CD4-positive, alpha-beta T cell (primary cell): ENCODE measurements at regions not wholly inside any gene's neighbourhood (a gene's known extent, or its start where the extent isn't known, plus 50 kb on each side); places are given as distances from the start of the nearest gene placed in this dataset.

Source experiments
- ATAC-seq: fragments of 200-7000 bp; cut with Tn5 transposase; one replicate; pipeline ENCODE4 v1.10.0; 2022; ENCODE audit warnings: mild to moderate bottlenecking; ENCODE audit not compliant: poor library complexity
- CTCF ChIA-PET: fragments of 350-600 bp; sonication (Branson Sonifier 250); formaldehyde crosslinking; loops from one replicate; lab custom pipeline; 2021; ENCODE audit warnings: antibody characterized with exemption, inconsistent platforms; lab: Charles Lee
- POLR2A ChIA-PET: fragments of 350-600 bp; sonication (Branson Sonifier 250); formaldehyde crosslinking; loops from one replicate; lab custom pipeline; 2021; ENCODE audit warnings: antibody characterized with exemption, inconsistent platforms; lab: Charles Lee
- DNase-seq, 14 experiments: peaks; one replicate each; pipeline ENCODE4 v3.0.0-alpha.2; 2013 to 2020; ENCODE audit warnings: mixed read lengths in 2 of 14
- H3K27ac ChIP-seq, 2 donors: one replicate each; pipeline versions ENCODE4 v1.5.1 to v1.7.0; 2013; ENCODE audit warnings: low read length in 2 of 2, low read depth in 1 of 2, mild to moderate bottlenecking in 1 of 2
- H3K27me3 ChIP-seq, 2 experiments: 1 replicate in 1 of 2; 2 replicates in 1 of 2; pipeline versions ENCODE4 v1.6.1 to v1.7.0; 2013; ENCODE audit warnings: low read length in 2 of 2, control low read depth in 1 of 2, mild to moderate bottlenecking in 1 of 2, moderate library complexity in 1 of 2; ENCODE audit not compliant: insufficient read depth in 2 of 2, control insufficient read depth in 1 of 2
- H3K36me3 ChIP-seq: one replicate; pipeline ENCODE4 v1.6.1; 2013; ENCODE audit warnings: low read length, control low read depth; ENCODE audit not compliant: insufficient read depth
- H3K4me1 ChIP-seq: one replicate; pipeline ENCODE4 v1.6.1; 2013; ENCODE audit warnings: low read length, control low read depth; ENCODE audit not compliant: insufficient read depth
- H3K4me3 ChIP-seq: one replicate; pipeline ENCODE4 v1.5.1; 2013; ENCODE audit warnings: mild to moderate bottlenecking, low read length, moderate library complexity
- H3K9me3 ChIP-seq, 2 experiments: 1 replicate in 1 of 2; 2 replicates in 1 of 2; pipeline versions ENCODE4 v1.6.1 to v1.7.0; 2013; ENCODE audit warnings: low read length in 2 of 2, mild to moderate bottlenecking in 2 of 2, control low read depth in 1 of 2, moderate library complexity in 1 of 2; ENCODE audit not compliant: control insufficient read depth in 1 of 2, insufficient read depth in 1 of 2
- H3K27ac Mint-ChIP-seq: one replicate; pipeline ENCODE4 v1.8.0; 2020; ENCODE audit warnings: mixed read lengths
- H3K27me3 Mint-ChIP-seq: one replicate; pipeline ENCODE4 v1.8.0; 2021; ENCODE audit warnings: mixed read lengths
- H3K36me3 Mint-ChIP-seq: one replicate; pipeline ENCODE4 v1.8.0; 2021; ENCODE audit warnings: low read depth, mixed read lengths
- H3K4me1 Mint-ChIP-seq: one replicate; pipeline ENCODE4 v1.8.0; 2021; ENCODE audit warnings: low read depth, mixed read lengths
- H3K4me3 Mint-ChIP-seq: one replicate; pipeline ENCODE4 v1.8.0; 2020; ENCODE audit warnings: mild to moderate bottlenecking, mixed read lengths
- H3K9me3 Mint-ChIP-seq: one replicate; pipeline ENCODE4 v1.8.0; 2020; ENCODE audit warnings: mixed read lengths
- intact Hi-C, 2 experiments: fragments of 100-400 bp; cut with DNase I in 1 of 2; cut with micrococcal nuclease in 1 of 2; formaldehyde crosslinking; loops; one replicate each; pipeline versions ENCODE4 v1.15.1 to v1.9.0; 2023 to 2025; cut with DNase I, micrococcal nuclease
- TF ChIP-seq, protein P1 (sequence below): fragments of 200-600 bp; IDR thresholded peaks from one replicate; pipeline ENCODE4 v1.8.0; 2022; ENCODE audit warnings: antibody characterized with exemption, mild to moderate bottlenecking

DNA sequence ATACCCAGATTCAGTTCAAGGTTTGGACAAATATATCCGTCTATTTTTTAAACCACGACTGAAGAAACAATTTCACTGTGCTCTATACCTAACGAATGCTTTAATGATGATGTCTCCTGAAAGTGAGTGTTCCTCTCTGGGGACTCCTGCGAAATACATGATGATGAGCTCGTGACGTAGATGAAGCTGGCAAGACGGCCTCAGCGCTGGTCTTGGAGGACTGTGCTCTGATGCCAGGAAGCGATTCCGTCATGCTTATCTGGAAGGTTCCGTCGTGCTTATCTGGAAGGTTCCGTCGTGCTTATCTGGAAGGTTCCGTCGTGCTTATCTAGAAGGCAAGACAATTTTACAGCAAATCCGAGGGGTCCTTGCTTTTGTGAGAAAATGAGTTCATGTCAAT is 250.8 kb upstream of the IRX2 start:
- no peaks in the 10 kb centered on the region for H3K4me1 Mint-ChIP-seq
- no peaks in the 10 kb centered on the region for H3K27me3 Mint-ChIP-seq
- Histone ChIP-seq H3K9me3 (peaks cover 0 to 31% of the 10 kb centered on the region in 2 experiments), H3K4me1 (no peaks in the 10 kb centered on the region), H3K27me3 (no peaks in the 10 kb centered on the region), H3K27ac (no peak overlapping the region), H3K4me3 (no peak overlapping the region), H3K36me3 (no peaks in the 10 kb centered on the region)
- no peak for DNase-seq
- ATAC-seq: no peak
- no peak overlapping the region for H3K27ac Mint-ChIP-seq
- TF ChIP-seq, protein P1, sequence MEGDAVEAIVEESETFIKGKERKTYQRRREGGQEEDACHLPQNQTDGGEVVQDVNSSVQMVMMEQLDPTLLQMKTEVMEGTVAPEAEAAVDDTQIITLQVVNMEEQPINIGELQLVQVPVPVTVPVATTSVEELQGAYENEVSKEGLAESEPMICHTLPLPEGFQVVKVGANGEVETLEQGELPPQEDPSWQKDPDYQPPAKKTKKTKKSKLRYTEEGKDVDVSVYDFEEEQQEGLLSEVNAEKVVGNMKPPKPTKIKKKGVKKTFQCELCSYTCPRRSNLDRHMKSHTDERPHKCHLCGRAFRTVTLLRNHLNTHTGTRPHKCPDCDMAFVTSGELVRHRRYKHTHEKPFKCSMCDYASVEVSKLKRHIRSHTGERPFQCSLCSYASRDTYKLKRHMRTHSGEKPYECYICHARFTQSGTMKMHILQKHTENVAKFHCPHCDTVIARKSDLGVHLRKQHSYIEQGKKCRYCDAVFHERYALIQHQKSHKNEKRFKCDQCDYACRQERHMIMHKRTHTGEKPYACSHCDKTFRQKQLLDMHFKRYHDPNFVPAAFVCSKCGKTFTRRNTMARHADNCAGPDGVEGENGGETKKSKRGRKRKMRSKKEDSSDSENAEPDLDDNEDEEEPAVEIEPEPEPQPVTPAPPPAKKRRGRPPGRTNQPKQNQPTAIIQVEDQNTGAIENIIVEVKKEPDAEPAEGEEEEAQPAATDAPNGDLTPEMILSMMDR: no peak
- CTCF ChIA-PET: no interaction called here
- POLR2A ChIA-PET: no interaction called here
- H3K4me3 Mint-ChIP-seq: no peak overlapping the region
- intact Hi-C loops: no loop called here
- H3K9me3 Mint-ChIP-seq: peaks cover 2% of the 10 kb centered on the region
- H3K36me3 Mint-ChIP-seq: no peaks in the 10 kb centered on the region

DNA sequence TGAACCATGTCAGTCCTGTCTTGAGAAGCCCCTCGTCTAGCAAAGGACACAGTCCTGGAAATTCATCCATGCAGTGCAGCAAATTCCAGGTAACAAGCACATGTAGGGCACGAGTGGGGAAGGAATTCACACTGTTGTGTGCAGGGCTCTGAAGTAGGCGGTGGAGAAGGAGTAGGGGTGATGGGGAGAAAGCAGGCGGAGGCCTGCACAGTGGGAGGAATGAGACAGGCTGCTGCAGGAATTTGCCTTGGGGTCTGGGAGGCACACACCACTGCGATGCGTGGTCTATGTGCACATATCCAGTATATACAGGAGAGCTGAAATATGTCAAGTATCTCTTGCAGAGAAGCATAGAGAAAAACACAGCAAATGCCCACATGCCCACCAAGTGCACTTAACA is 249.2 kb upstream of the IRX2 start:
- H3K27ac ChIP-seq: no peak overlapping the region
- no peak for ATAC-seq
- intact Hi-C loops: no loop called here
- no peaks in the 10 kb centered on the region for H3K9me3 Mint-ChIP-seq
- no peaks in the 10 kb centered on the region for H3K36me3 ChIP-seq
- no peaks in the 10 kb centered on the region for H3K4me1 ChIP-seq
- no peaks in the 10 kb centered on the region for H3K27me3 ChIP-seq
- no peak for DNase-seq
- H3K36me3 Mint-ChIP-seq: no peaks in the 10 kb centered on the region
- H3K27ac Mint-ChIP-seq: no peak overlapping the region
- no peak overlapping the region for H3K4me3 ChIP-seq
- no peak overlapping the region for H3K4me3 Mint-ChIP-seq
- ChIA-PET CTCF (no interaction called here), POLR2A (no interaction called here)
- no peaks in the 10 kb centered on the region for H3K27me3 Mint-ChIP-seq
- H3K9me3 ChIP-seq: peaks cover 0 to 42% of the 10 kb centered on the region in 2 experiments
- TF ChIP-seq, protein P1: no peak
- H3K4me1 Mint-ChIP-seq: no peaks in the 10 kb centered on the region

DNA sequence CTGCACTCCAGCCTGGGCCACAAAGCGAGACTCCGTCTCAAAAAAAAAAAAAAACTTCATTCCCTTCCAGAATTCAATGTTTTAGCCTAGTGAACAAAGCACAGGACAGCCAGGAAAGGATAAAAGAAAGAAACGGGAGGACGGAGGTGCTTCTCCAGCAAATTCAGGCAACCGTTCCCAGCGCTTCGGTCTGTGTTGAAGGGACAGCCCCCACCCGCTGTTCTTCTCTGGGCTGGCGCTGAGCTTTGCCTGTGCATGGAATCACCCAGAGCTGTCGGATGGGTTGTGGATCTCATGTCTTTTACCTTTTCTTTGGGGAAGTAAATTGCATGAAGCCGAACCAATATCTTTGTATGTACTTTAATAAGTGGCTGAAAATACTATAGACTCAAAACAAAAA is 248.4 kb upstream of the IRX2 start:
- H3K27ac ChIP-seq: no peak overlapping the region
- Mint-ChIP-seq H3K36me3 (no peaks in the 10 kb centered on the region), H3K27me3 (no peaks in the 10 kb centered on the region), H3K4me1 (no peaks in the 10 kb centered on the region), H3K4me3 (no peak overlapping the region), H3K27ac (no peak overlapping the region), H3K9me3 (no peaks in the 10 kb centered on the region)
- intact Hi-C loops: no loop called here
- DNase-seq (no peak), ATAC-seq (no peak)
- no peaks in the 10 kb centered on the region for H3K27me3 ChIP-seq
- no peak overlapping the region for H3K4me3 ChIP-seq
- CTCF ChIA-PET: no interaction called here
- no peaks in the 10 kb centered on the region for H3K36me3 ChIP-seq
- TF ChIP-seq, protein P1: no peak
- H3K9me3 ChIP-seq: peaks cover 0 to 43% of the 10 kb centered on the region in 2 experiments
- POLR2A ChIA-PET: no interaction called here
- no peaks in the 10 kb centered on the region for H3K4me1 ChIP-seq
